Liver (tissue), 8 donors: ENCODE measurements at regions not wholly inside any gene's neighbourhood (a gene's known extent, or its start where the extent isn't known, plus 50 kb on each side); places are given as distances from the start of the nearest gene placed in this dataset.

Experiments
- DNase-seq: peaks from one replicate; pipeline ENCODE4 v3.0.0-alpha.2; 2017; ENCODE audit warnings: low spot score
- H3K27ac ChIP-seq, 2 donors: one replicate each; pipeline ENCODE4 v1.7.0; 2013; ENCODE audit warnings: inconsistent platforms in 2 of 2, low read length in 2 of 2, control low read depth in 1 of 2, low read depth in 1 of 2, mild to moderate bottlenecking in 1 of 2
- H3K27me3 ChIP-seq, 4 donors: one replicate each; pipeline versions ENCODE4 v1.6.1 to v1.7.0; 2013; ENCODE audit warnings: low read length in 3 of 4, inconsistent platforms in 1 of 4, mild to moderate bottlenecking in 1 of 4, moderate library complexity in 1 of 4; ENCODE audit not compliant: control insufficient read depth in 4 of 4, insufficient read depth in 4 of 4
- H3K36me3 ChIP-seq, 4 donors: one replicate each; pipeline versions ENCODE4 v1.6.1 to v1.7.0; 2013; ENCODE audit warnings: low read length in 3 of 4, mild to moderate bottlenecking in 3 of 4, low read depth in 1 of 4, moderate library complexity in 1 of 4; ENCODE audit not compliant: control insufficient read depth in 4 of 4, insufficient read depth in 3 of 4
- H3K4me1 ChIP-seq, 4 donors: one replicate each; pipeline versions ENCODE4 v1.6.1 to v1.7.0; 2013; ENCODE audit warnings: low read length in 3 of 4, mild to moderate bottlenecking in 3 of 4, moderate library complexity in 1 of 4; ENCODE audit not compliant: control insufficient read depth in 4 of 4, insufficient read depth in 4 of 4
- H3K4me3 ChIP-seq, 3 donors: one replicate each; pipeline versions ENCODE4 v1.6.1 to v1.7.0; 2013; ENCODE audit warnings: low read length in 3 of 3, control low read depth in 1 of 3, low read depth in 1 of 3, mild to moderate bottlenecking in 1 of 3
- H3K9ac ChIP-seq, 2 donors: one replicate each; pipeline ENCODE4 v1.7.0; 2013; ENCODE audit warnings: low read length in 2 of 2, mild to moderate bottlenecking in 2 of 2, moderate library complexity in 2 of 2, control low read depth in 1 of 2, low read depth in 1 of 2
- H3K9me3 ChIP-seq, 4 donors: one replicate each; pipeline versions ENCODE4 v1.6.1 to v1.7.0; 2013; ENCODE audit warnings: low read length in 3 of 4; ENCODE audit not compliant: control insufficient read depth in 4 of 4
- ATF3 ChIP-seq: IDR thresholded peaks from 2 replicates; pipeline ENCODE4 v1.6.1; 2016; ENCODE audit warnings: antibody characterized with exemption
- CTCF ChIP-seq: fragments of 150-350 bp; IDR thresholded peaks from 2 replicates; pipeline ENCODE4 v1.5.1; 2017; ENCODE audit warnings: improper control_type of control experiment, low read depth, low read length; ENCODE audit not compliant: missing input control
- EGR1 ChIP-seq, 2 donors: IDR thresholded peaks; 2 replicates each; pipeline ENCODE4 v1.6.1; 2016 to 2018; ENCODE audit warnings: antibody characterized with exemption in 2 of 2, low read depth in 2 of 2
- FOXA1 ChIP-seq: IDR thresholded peaks from 2 replicates; pipeline ENCODE4 v1.6.1; 2016; ENCODE audit warnings: antibody characterized with exemption
- FOXA2 ChIP-seq: IDR thresholded peaks from 2 replicates; pipeline ENCODE4 v1.6.1; 2016; ENCODE audit warnings: antibody characterized with exemption
- GABPA ChIP-seq, 2 donors: IDR thresholded peaks in 1 of 2; conservative IDR thresholded peaks in 1 of 2; 2 replicates each; pipeline ENCODE4 v1.6.1; 2016; ENCODE audit warnings: antibody characterized with exemption in 2 of 2, mild to moderate bottlenecking in 1 of 2, moderate library complexity in 1 of 2
- HNF4A ChIP-seq, 2 donors: conservative IDR thresholded peaks; 2 replicates each; pipeline ENCODE4 v1.6.1; 2016; ENCODE audit warnings: antibody characterized with exemption in 2 of 2, mild to moderate bottlenecking in 2 of 2
- HNF4G ChIP-seq: IDR thresholded peaks from 2 replicates; pipeline ENCODE4 v1.6.1; 2016; ENCODE audit warnings: antibody characterized with exemption
- JUND ChIP-seq, 2 donors: IDR thresholded peaks; 2 replicates each; pipeline ENCODE4 v1.6.1; 2016; ENCODE audit warnings: antibody characterized with exemption in 2 of 2
- MAX ChIP-seq: IDR thresholded peaks from 2 replicates; pipeline ENCODE4 v1.6.1; 2016; ENCODE audit warnings: antibody characterized with exemption
- NR2F2 ChIP-seq: IDR thresholded peaks from 2 replicates; pipeline ENCODE4 v1.6.1; 2016; ENCODE audit warnings: antibody characterized with exemption
- RAD21 ChIP-seq, 2 donors: IDR thresholded peaks; 2 replicates each; pipeline ENCODE4 v1.6.1; 2016; ENCODE audit warnings: antibody characterized with exemption in 2 of 2, mild to moderate bottlenecking in 2 of 2
- REST ChIP-seq: IDR thresholded peaks from 2 replicates; pipeline ENCODE4 v1.6.1; 2016; ENCODE audit warnings: antibody characterized with exemption, mild to moderate bottlenecking
- RXRA ChIP-seq, 2 donors: IDR thresholded peaks; 2 replicates each; pipeline ENCODE4 v1.6.1; 2017 to 2018; ENCODE audit warnings: antibody characterized with exemption in 2 of 2, mild to moderate bottlenecking in 1 of 2
- SP1 ChIP-seq: IDR thresholded peaks from 2 replicates; pipeline ENCODE4 v1.6.1; 2018; ENCODE audit warnings: antibody characterized with exemption, mild to moderate bottlenecking
- TAF1 ChIP-seq: conservative IDR thresholded peaks from 2 replicates; pipeline ENCODE4 v1.6.1; 2016; ENCODE audit warnings: antibody characterized with exemption, mild to moderate bottlenecking
- YY1 ChIP-seq: IDR thresholded peaks from 2 replicates; pipeline ENCODE4 v1.6.1; 2016; ENCODE audit warnings: antibody characterized with exemption, mild to moderate bottlenecking
- ZBTB33 ChIP-seq: IDR thresholded peaks from 2 replicates; pipeline ENCODE4 v1.6.1; 2016; ENCODE audit warnings: antibody characterized with exemption
- WGBS: extraction: QIAGEN DNeasy Blood & Tissue Kit; methylation state at CpG from one replicate; pipeline ENCODE4 v1.1.7; 2013; 5-methylcytosine and 5-hydroxymethylcytosine counted together
- donor health status: healthy.
- donor health status: healthy.
- donor health status: healthy.
- donor health status: healthy.
- donor health status: healthy.

GRCh38 chr14:99038431-99038820, 233.6 kb downstream of the BCL11B start:
- no peak overlapping the region for H3K27ac ChIP-seq
- no peak overlapping the region for H3K4me3 ChIP-seq
- no peak overlapping the region for H3K9ac ChIP-seq
- TF ChIP-seq FOXA1 (no peak), GABPA (IDR thresholded peaks at IDR 0.05 in 1 of 2, conservative IDR thresholded peaks at IDR 0.05 in 1 of 2) (no peak), NR2F2 (no peak), MAX (no peak), ZBTB33 (no peak), EGR1 (IDR thresholded peaks at IDR 0.05; ENCODE audit: low read depth in 2 of 2) (no peak), CTCF (no peak), HNF4G (no peak), YY1 (no peak), SP1 (no peak), RAD21 (IDR thresholded peaks at IDR 0.05) (no peak), FOXA2 (no peak), JUND (IDR thresholded peaks at IDR 0.05) (no peak), HNF4A (conservative IDR thresholded peaks at IDR 0.05) (no peak), ATF3 (no peak), TAF1 (no peak), REST (no peak), RXRA (IDR thresholded peaks at IDR 0.05) (no peak)
- no peaks in the 10 kb centered on the region for H3K27me3 ChIP-seq
- no peaks in the 10 kb centered on the region for H3K4me1 ChIP-seq
- H3K36me3 ChIP-seq, result no peaks in the 10 kb centered on the region
- DNase-seq, result no peak
- 66% methylated on average over 4 of the region's 4 CpGs for WGBS
- no peaks in the 10 kb centered on the region for H3K9me3 ChIP-seq
